ENCODE measurements at regions not wholly inside any gene's neighbourhood (a gene's known extent, or its start where the extent isn't known, plus 50 kb on each side); places are given as distances from the start of the nearest gene placed in this dataset.

DNA sequence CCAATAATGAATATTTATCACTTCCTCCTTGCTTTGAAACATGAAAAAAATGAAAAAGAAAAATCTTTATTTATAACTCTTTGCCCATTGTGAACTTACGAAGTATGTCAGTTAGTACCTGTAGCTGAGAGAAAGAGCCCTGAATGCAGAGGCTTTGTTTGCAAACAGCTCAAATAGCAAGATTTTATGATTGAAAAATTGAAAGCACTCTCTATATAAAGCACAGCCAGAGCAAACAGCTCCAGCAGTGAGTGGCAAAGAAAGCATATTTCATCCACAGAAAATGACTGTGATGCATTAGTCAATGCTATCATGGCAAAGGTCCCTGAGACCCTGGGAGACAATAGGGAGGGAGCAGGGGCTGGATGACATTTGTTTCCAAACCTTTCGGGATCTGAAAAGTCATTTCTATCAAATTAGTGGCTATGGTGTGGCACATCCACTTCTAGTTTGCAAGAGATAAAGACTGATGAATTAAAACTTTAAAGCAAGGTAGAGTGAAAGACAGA is 576.1 kb downstream of the OTOL1 start:
- Histone ChIP-seq H3K27ac (ENCODE audit: low read depth, low read length) (no peak overlapping the region), H2AFZ (ENCODE audit: low read length) (no peak overlapping the region)

DNA sequence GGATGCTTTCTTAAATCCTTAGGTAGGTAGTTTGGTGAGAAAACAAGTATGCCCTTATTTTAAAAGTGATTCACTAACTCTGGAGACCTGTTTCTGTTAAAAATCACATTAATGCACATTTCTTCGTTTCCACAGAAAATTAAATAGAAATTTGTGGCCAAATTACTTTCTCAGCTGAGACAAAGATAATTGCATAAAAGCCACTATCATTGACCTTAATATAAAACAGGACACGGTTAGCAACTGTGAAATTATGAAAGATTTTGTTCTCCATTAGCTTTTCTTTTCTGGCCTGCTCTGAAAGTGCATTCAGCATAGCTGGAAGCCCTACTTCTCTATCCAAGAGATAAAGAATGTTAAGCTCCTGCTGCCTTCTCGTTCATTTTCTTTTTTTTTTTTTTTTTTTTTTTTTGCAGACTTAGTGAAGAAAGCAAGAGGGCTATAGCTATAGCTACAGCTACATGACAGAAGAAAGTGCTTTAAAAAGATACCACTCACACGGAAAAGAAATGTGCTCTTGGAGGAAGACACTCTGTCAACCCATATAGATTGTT is 576.9 kb downstream of the OTOL1 start:
- TF ChIP-seq, protein P1, sequence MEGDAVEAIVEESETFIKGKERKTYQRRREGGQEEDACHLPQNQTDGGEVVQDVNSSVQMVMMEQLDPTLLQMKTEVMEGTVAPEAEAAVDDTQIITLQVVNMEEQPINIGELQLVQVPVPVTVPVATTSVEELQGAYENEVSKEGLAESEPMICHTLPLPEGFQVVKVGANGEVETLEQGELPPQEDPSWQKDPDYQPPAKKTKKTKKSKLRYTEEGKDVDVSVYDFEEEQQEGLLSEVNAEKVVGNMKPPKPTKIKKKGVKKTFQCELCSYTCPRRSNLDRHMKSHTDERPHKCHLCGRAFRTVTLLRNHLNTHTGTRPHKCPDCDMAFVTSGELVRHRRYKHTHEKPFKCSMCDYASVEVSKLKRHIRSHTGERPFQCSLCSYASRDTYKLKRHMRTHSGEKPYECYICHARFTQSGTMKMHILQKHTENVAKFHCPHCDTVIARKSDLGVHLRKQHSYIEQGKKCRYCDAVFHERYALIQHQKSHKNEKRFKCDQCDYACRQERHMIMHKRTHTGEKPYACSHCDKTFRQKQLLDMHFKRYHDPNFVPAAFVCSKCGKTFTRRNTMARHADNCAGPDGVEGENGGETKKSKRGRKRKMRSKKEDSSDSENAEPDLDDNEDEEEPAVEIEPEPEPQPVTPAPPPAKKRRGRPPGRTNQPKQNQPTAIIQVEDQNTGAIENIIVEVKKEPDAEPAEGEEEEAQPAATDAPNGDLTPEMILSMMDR (IDR thresholded peaks at IDR 0.05; ENCODE audit: extremely low read depth, low read depth, low read length): no peak
- Histone ChIP-seq H3K4me2 (ENCODE audit: insufficient read depth, low read length) (no peak overlapping the region), H3K4me1 (ENCODE audit: insufficient read depth, low read length) (no peaks in the 10 kb centered on the region), H3K79me2 (ENCODE audit: insufficient read depth, low read length) (no peaks in the 10 kb centered on the region), H2AFZ (ENCODE audit: low read length) (no peak overlapping the region), H3K36me3 (ENCODE audit: insufficient read depth, low read length) (no peaks in the 10 kb centered on the region), H3K9me3 (ENCODE audit: low read depth, low read length) (no peaks in the 10 kb centered on the region), H3K27ac (ENCODE audit: low read depth, low read length) (no peak overlapping the region), H4K20me1 (ENCODE audit: insufficient read depth, low read length) (no peaks in the 10 kb centered on the region), H3K4me3 (ENCODE audit: insufficient read depth, low read length) (no peak overlapping the region), H3K27me3 (ENCODE audit: insufficient read depth, low read length) (no peaks in the 10 kb centered on the region)
- no peak for DNase-seq (ENCODE audit: insufficient read length, low spot score, missing footprints)

More for the DNA sequence above, 576.1 kb downstream of the OTOL1 start:
- TF ChIP-seq, protein P1 (IDR thresholded peaks at IDR 0.05; ENCODE audit: extremely low read depth, low read depth, low read length): no peak
- no peak overlapping the region for H3K4me3 ChIP-seq (ENCODE audit: insufficient read depth, low read length)
- H3K36me3 ChIP-seq (ENCODE audit: insufficient read depth, low read length): no peaks in the 10 kb centered on the region
- H3K9me3 ChIP-seq (ENCODE audit: low read depth, low read length): no peaks in the 10 kb centered on the region
- no peak overlapping the region for H3K4me2 ChIP-seq (ENCODE audit: insufficient read depth, low read length)
- no peaks in the 10 kb centered on the region for H4K20me1 ChIP-seq (ENCODE audit: insufficient read depth, low read length)
- H3K79me2 ChIP-seq (ENCODE audit: insufficient read depth, low read length): no peaks in the 10 kb centered on the region
- H3K4me1 ChIP-seq (ENCODE audit: insufficient read depth, low read length): no peaks in the 10 kb centered on the region
- H3K27me3 ChIP-seq (ENCODE audit: insufficient read depth, low read length): no peaks in the 10 kb centered on the region
- DNase-seq (ENCODE audit: insufficient read length, low spot score, missing footprints): no peak

- H3K27ac ChIP-seq (ENCODE audit: low read depth, low read length): no peak overlapping the region
- DNase-seq (ENCODE audit: insufficient read length, low spot score, missing footprints): no peak
- H2AFZ ChIP-seq (ENCODE audit: low read length): no peak overlapping the region
- no peaks in the 10 kb centered on the region for H3K36me3 ChIP-seq (ENCODE audit: insufficient read depth, low read length)
- H3K9me3 ChIP-seq (ENCODE audit: low read depth, low read length): no peaks in the 10 kb centered on the region
- no peak overlapping the region for H3K4me2 ChIP-seq (ENCODE audit: insufficient read depth, low read length)
- no peaks in the 10 kb centered on the region for H3K79me2 ChIP-seq (ENCODE audit: insufficient read depth, low read length)
- TF ChIP-seq, protein P1 (IDR thresholded peaks at IDR 0.05; ENCODE audit: extremely low read depth, low read depth, low read length): no peak
- H3K27me3 ChIP-seq (ENCODE audit: insufficient read depth, low read length): no peaks in the 10 kb centered on the region
- H4K20me1 ChIP-seq (ENCODE audit: insufficient read depth, low read length): no peaks in the 10 kb centered on the region
- no peaks in the 10 kb centered on the region for H3K4me1 ChIP-seq (ENCODE audit: insufficient read depth, low read length)
- H3K4me3 ChIP-seq (ENCODE audit: insufficient read depth, low read length): no peak overlapping the region
Measured at GRCh38 chr3:162077108-162077507, 580.5 kb downstream of the OTOL1 start.

DNA sequence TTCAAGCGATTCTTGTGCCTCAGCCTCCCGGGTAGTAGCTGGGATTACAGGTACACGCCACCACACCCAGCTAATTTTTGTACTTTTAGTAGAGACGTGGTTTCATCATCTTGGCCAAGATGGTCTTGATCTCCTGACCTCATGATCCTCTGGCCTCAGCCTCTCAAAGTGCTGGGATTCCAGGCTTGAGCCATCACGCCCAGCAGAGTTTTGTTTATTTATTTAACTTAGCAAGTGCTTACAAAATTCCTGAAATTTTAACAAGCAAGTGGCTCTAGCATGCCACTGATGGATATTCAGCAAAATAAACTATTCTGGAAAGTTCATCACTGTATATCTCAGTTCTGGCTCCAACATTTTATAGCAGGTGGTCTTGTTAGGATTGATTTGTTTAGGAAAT is 585.9 kb downstream of the OTOL1 start:
- H2AFZ ChIP-seq (ENCODE audit: low read length): no peak overlapping the region
- no peaks in the 10 kb centered on the region for H3K79me2 ChIP-seq (ENCODE audit: insufficient read depth, low read length)
- TF ChIP-seq, protein P1 (IDR thresholded peaks at IDR 0.05; ENCODE audit: extremely low read depth, low read depth, low read length): no peak
- no peaks in the 10 kb centered on the region for H3K4me1 ChIP-seq (ENCODE audit: insufficient read depth, low read length)
- no peaks in the 10 kb centered on the region for H4K20me1 ChIP-seq (ENCODE audit: insufficient read depth, low read length)
- H3K4me2 ChIP-seq (ENCODE audit: insufficient read depth, low read length): no peak overlapping the region
- no peaks in the 10 kb centered on the region for H3K36me3 ChIP-seq (ENCODE audit: insufficient read depth, low read length)
- no peaks in the 10 kb centered on the region for H3K9me3 ChIP-seq (ENCODE audit: low read depth, low read length)
- DNase-seq (ENCODE audit: insufficient read length, low spot score, missing footprints): no peak
- no peak overlapping the region for H3K4me3 ChIP-seq (ENCODE audit: insufficient read depth, low read length)
- no peak overlapping the region for H3K27ac ChIP-seq (ENCODE audit: low read depth, low read length)
- no peaks in the 10 kb centered on the region for H3K27me3 ChIP-seq (ENCODE audit: insufficient read depth, low read length)

Data from osteoblast (primary cell).